ENCODE measurements at regions not wholly inside any gene's neighbourhood (a gene's known extent, or its start where the extent isn't known, plus 50 kb on each side); places are given as distances from the start of the nearest gene placed in this dataset.
"Not testable (repeated sequence)": the region's sequence is repeated elsewhere in the genome, so short reads cannot be mapped to it uniquely, and the experiment has no call there.

DNA sequence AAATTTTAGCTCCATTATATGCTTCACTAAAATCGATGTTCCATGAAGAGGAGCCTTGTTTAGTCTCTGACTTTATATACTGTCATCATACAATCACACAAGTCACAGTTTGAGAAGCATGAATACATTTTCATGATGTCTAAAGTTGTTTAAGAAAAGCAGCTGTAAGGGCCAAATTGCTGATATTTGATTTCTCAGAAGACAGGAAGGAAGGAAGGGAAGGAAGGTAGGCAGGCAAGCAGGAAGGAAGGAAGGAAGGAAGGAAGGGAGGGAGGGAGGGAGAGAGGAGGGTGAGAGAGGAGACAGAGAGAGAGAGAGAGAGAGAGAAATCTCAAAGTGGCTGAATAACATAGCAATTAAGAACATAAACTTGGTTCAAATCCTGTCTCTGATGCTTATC lies 153.7 kb downstream of the RTL9 start:
- DNase-seq (ENCODE audit: low read depth, low spot score): no peak

- DNase-seq (ENCODE audit: low read depth, low spot score): no peak
Observed at GRCh38 chrX:110514509-110514908, 155.9 kb downstream of the RTL9 start.

DNA sequence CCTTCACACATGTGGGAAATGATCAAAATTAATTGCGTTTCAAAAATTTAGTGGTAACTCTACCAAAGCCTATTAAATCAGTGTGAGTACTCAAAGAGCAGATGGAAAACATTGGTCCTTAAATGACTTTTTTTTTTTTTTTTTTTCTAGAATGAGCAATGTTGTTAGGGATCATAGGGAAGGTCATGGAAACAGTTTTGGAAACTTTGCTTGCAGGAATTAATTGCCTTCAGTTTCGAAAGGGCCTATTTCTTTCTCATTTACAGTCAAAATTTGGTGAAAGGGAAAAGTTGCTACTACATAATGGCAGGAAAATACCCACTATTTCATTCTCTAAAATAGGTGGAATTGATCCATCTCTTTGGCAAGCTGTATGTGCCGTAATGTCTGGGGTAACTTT lies 160.9 kb downstream of the RTL9 start:
- DNase-seq (ENCODE audit: low read depth, low spot score): no peak

- no peak for DNase-seq (ENCODE audit: low read depth, low spot score)
Observed at GRCh38 chrX:110519906-110520452, 161.3 kb downstream of the RTL9 start.

GRCh38 chrX:110520652-110521051 lies 162.0 kb downstream of the RTL9 start:
- DNase-seq (ENCODE audit: low read depth, low spot score): not testable (repeated sequence)

DNA sequence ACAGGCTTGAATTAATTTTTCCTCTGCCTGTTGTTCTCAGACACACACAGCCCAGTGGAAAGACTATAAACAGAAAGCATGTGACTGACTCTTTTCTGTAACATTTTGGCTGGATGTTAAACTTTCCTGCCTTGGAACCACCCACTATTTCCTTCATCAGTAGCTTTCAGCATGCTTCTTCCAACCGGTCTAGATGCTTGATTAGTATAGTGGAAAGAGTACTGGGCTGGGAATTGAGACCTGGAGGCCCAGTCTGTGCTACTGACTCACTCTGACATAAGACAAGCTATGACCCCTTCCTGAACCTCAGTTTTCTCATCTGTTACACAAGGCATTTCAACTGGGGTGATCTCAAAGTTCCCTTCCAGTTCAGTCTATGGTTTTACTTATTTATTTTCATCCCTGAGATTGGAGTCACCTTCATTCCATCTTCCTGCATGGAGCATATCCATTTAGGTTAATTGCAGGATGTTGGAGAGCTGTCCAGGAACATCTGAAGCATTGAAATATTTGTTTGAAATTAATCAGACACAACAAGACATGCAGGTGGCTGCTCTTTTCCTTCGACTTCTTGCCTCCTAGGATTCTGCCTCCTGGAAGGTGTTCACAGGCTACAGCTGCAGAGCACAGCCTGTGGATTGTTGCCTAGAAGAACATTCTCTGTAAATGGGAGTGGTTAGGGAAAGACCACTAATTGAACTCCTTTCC lies 173.4 kb downstream of the RTL9 start:
- no peak for DNase-seq (ENCODE audit: low read depth, low spot score)

- no peak for DNase-seq (ENCODE audit: low read depth, low spot score)
Observed at GRCh38 chrX:110532581-110532931, 173.9 kb downstream of the RTL9 start.

DNA sequence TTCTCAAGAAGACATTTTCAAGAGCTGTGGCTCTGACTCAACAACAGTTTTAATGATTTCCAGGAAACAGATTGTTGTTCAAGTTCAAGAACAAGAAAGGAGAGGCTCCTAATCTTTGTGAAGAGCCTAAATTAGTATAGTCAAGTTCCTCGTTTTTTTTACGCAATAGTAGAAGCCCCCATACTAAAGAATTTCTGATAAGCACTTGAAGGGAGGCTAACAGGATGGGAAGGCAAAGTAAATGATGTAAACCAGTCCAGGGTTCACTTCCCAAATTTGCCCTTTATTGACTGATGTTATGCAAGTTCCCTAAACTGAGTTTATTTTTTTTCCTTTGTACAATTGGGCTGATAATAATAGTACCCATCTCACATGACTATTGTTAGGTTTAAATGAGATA lies 178.2 kb downstream of the RTL9 start:
- DNase-seq (ENCODE audit: low read depth, low spot score): no peak

- no peak for DNase-seq (ENCODE audit: low read depth, low spot score)
Observed at GRCh38 chrX:110541266-110541665, 182.6 kb downstream of the RTL9 start.

- DNase-seq (ENCODE audit: low read depth, low spot score): not testable (repeated sequence)
Observed at GRCh38 chrX:110550854-110551253, 192.2 kb downstream of the RTL9 start.

- DNase-seq (ENCODE audit: low read depth, low spot score): no peak
Observed at GRCh38 chrX:110557864-110558263, 199.2 kb downstream of the RTL9 start.

DNA sequence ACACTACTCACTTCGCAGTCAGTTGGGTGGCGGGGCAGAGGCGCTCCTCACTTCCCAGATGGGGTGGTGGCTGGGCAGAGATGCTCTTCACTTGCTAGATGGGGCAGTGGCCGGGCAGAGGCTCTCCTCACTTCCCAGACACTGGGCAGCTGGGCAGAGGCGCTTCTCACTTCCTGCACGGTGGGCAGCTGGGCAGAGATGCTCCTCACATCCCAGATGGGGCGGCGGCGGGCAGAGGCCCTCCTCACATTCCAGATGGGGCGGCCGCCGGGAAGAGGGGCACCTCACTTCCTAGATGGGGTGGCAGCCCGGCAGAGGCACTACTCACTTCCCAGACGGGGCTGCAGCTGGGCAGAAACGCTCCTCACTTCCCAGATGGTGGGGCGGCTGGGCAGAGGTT lies 199.8 kb downstream of the RTL9 start:
- DNase-seq (ENCODE audit: low read depth, low spot score): no peak

- no peak for DNase-seq (ENCODE audit: low read depth, low spot score)
Observed at GRCh38 chrX:110561034-110561433, 202.4 kb downstream of the RTL9 start.

DNA sequence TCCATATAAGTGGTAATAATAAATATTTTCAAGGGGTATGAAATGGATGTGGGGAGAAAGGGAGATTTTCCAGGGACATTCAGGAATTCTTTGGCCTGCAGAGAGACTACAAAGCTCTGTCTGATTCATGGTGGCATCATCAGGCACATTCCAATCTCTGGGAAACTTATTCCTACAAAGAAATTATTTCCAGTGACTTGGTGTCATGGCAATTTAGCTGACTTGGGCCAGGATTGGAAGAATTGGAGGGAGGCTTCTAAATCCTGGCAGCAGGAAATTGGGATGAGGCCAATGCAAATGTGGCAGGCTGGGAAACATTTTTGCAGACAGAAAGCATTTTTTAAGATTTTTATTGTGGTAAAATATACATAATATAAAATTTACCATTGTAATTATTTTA lies 204.6 kb downstream of the RTL9 start:
- DNase-seq (ENCODE audit: low read depth, low spot score): no peak

DNA sequence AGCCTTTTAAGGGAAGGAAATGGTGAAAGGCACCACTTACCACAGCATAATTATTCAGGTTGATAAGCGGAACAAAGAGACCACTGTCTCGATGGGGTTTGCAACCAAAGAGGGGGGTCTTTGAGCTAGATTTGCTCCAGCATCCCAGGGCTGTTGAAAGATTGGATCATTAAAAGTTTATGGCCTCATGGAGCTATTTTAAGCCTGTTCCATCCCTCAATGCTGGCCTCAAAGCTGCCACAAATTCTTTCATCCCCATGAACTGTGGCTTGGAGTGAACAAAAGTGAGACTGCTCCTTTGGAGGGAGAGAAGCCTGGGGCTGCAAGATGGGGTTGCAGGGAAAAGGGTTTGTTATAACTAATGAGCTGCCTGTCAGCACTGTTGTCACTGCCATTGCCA lies 209.8 kb downstream of the RTL9 start:
- DNase-seq (ENCODE audit: low read depth, low spot score): no peak

DNA sequence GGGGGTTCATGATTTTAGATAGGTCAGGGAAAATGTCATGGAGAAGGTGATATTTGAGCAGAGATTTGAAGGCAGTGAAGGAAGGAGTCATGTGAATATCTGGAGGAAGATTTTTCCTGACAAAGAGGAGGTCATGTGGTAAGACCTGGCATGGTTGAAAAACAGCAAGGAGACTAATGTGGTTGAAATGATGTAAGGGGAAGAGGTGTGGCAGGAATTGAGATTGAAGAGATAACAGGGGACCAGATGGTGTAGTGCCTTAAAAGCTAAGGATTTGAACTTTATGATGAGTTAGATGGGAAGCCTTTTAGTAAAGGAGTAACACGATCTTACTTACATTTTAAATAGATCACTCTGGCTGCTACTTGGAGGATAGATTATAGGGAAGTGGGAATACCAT lies 210.9 kb downstream of the RTL9 start:
- no peak for DNase-seq (ENCODE audit: low read depth, low spot score)

DNA sequence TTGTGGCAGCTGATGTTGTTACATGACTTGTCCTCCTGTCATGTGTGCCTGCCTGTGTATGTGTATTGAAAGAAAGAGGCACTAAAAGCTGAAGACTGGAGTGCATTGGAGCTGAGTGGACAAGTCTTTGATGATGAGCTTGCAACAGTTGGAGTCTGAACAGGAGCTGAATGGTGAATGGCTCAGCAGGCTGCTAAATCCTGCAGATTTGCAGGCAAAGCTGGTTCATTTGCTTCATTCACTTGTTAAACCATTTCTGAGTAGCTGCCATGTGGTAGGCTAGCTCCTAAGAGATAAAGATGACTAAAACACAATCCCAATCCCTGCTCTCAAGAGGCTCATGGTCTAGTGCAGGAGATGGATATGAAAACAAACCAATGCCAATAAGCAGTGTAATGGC lies 217.3 kb downstream of the CHRDL1 start:
- DNase-seq (ENCODE audit: low read depth, low spot score): no peak

GRCh38 chrX:110584083-110584482 lies 211.5 kb downstream of the CHRDL1 start:
- no peak for DNase-seq (ENCODE audit: low read depth, low spot score)

DNA sequence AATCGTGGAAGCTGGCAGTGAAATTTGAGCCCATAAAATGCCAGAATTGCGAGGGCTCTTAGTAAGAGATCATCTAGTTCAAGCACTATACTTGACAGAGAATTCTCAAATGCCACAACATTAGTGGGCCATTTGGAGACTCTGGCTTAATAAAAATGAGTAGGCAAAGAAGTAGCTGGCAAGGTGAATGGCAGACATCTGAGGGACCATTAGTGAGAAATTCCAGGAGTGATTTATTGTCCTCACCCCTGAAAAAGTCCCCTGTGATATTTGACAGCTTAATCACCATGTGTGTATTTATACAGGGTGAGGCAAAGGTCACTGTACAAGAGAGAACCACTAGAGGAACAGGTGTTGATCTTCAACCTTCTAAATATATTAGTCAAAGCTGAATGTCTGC lies 207.5 kb downstream of the CHRDL1 start:
- DNase-seq (ENCODE audit: low read depth, low spot score): no peak

DNA sequence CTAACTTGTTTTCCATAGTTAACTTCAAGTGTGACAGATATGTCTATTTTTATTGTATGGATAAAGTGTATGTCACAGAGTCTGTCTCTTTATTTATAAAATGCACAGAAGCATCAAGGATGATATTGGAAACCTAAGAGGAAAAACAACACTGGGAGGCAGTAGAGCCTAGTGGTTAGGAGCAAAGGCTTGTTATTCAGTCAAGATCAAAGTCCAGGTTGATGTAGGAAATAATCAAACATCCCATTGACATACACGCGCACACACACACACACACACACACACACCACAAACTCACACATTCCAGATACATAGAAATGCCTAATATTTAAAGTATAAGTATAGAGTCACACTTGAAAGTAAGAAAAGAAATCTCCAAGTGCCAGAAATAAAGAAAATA lies 206.8 kb downstream of the CHRDL1 start:
- DNase-seq (ENCODE audit: low read depth, low spot score): no peak

DNA sequence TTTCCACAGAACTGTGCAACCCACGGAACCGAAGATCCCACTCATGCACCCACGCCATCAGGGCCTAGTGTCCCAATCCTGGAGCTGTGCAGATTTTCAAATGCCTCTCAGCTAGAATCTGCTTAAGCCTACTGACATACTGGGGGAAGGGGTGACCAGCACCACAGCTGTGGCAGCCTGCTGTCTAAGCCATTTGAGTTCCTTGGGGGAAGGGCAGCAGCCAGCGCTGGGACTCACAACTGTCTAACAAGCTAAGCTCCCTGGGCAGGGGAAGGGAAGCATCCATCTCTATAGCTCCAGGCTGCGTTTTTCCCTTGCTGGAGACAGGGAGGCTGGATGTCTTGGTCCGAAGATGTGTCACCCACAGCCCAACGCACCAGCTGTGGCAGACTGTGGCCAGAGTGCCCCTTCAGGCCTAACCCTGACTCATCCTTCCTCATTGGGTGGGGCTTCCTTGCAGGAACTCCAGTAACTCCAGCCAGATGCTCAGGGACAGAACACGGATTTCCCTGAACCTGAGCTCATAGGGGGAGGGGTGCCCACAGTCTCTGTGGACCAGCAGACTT lies 194.8 kb downstream of the CHRDL1 start:
- no peak for DNase-seq (ENCODE audit: low read depth, low spot score)

DNA sequence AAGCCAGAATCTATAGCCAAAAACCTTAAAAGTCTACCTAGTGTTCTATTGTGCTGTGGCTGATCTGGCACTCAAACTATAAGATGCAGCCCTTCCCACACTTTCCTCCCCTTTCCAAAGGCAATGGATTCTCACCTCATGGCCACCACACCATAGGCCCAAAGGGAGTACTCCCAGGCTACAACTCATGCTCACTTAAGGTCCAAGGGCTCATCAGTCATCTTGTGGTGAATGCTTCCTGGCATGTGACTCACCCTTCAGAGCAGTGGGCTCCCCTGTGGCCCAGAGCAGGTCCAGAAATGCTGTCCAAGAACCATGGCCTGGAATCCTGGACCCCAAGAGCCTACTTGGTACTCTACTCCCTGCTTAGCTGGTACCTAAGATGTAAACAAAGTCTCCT lies 181.0 kb downstream of the CHRDL1 start:
- DNase-seq (ENCODE audit: low read depth, low spot score): no peak
